Body of pancreas (tissue), 4 donors: ENCODE measurements at regions not wholly inside any gene's neighbourhood (a gene's known extent, or its start where the extent isn't known, plus 50 kb on each side); places are given as distances from the start of the nearest gene placed in this dataset.

ENCODE experiments used
- ATAC-seq: fragments of 150-250 bp; one replicate; pipeline ENCODE4 v1.9.1; 2016
- DNase-seq, 4 donors: peaks; one replicate each; pipeline ENCODE4 v3.0.0-alpha.2; 2019
- H3K27ac ChIP-seq, 4 donors: fragments of 200-600 bp; sonication (generic); 1 replicate in 3 of 4; 2 replicates in 1 of 4; pipeline versions ENCODE4 v1.5.1 to v1.6.1; 2016 to 2019; ENCODE audit warnings: mild to moderate bottlenecking in 1 of 4, mixed read lengths in 1 of 4, moderate library complexity in 1 of 4
- H3K27me3 ChIP-seq, 2 donors: fragments of 200-600 bp; sonication (generic); one replicate each; pipeline ENCODE4 v1.6.0; 2016; ENCODE audit warnings: mild to moderate bottlenecking in 1 of 2
- H3K36me3 ChIP-seq, 2 donors: fragments of 200-600 bp; sonication (generic); replicated peaks in 1 of 2; 2 replicates each; pipeline ENCODE4 v1.5.1; 2016; ENCODE audit warnings: low read depth in 2 of 2; ENCODE audit not compliant: insufficient read depth in 1 of 2
- H3K4me1 ChIP-seq: fragments of 200-600 bp; sonication (generic); one replicate; pipeline ENCODE4 v1.6.0; 2016
- H3K4me3 ChIP-seq, 2 donors: fragments of 200-600 bp; sonication (generic); 1 replicate in 1 of 2; 2 replicates in 1 of 2; pipeline ENCODE4 v1.5.1; 2016 to 2019
- H3K9me3 ChIP-seq, 3 donors: fragments of 200-600 bp; sonication (generic); 1 replicate in 2 of 3; 2 replicates in 1 of 3; pipeline ENCODE4 v1.5.1; 2016
- CTCF ChIP-seq, 7 experiments: fragments of 450-650 bp in 4 of 7; fragments of 200-600 bp in 3 of 7; sonication (generic) in 3 of 7; IDR thresholded peaks; one replicate each; pipeline ENCODE4 v1.5.1; 2016 to 2019; ENCODE audit warnings: antibody characterized with exemption in 7 of 7
- POLR2A ChIP-seq, 3 donors: fragments of 450-650 bp; IDR thresholded peaks; one replicate each; pipeline ENCODE4 v1.6.1; 2016; ENCODE audit warnings: antibody characterized with exemption in 3 of 3, mild to moderate bottlenecking in 2 of 3
- WGBS, 2 donors: methylation state at CpG; one replicate each; pipeline ENCODE4 v1.1.5; 2017; 5-methylcytosine and 5-hydroxymethylcytosine counted together
- intact Hi-C: fragments of 100-400 bp; cut with DNase I; formaldehyde crosslinking; loops from one replicate; pipeline ENCODE4 v1.15.1; 2023

GRCh38 chr22:48507595-48508350 is 1319.9 kb downstream of the BRD1 start:
- intact Hi-C loops, result no loop called here
- no peak for TF ChIP-seq CTCF (IDR thresholded peaks at IDR 0.05)
- no peak for TF ChIP-seq POLR2A (IDR thresholded peaks at IDR 0.05)

GRCh38 chr22:48507171-48507570 is 1320.5 kb downstream of the BRD1 start:
- no peaks in the 10 kb centered on the region for H3K36me3 ChIP-seq
- H3K9me3 ChIP-seq, result no peaks in the 10 kb centered on the region
- ATAC-seq, result no peak
- intact Hi-C loops, result no loop called here
- 33 to 47% methylated on average over 9 of the region's 9 CpGs for WGBS, 2 donors
- H3K27me3 ChIP-seq, result no peaks in the 10 kb centered on the region
- no peak overlapping the region for H3K27ac ChIP-seq
- TF ChIP-seq CTCF (IDR thresholded peaks at IDR 0.05), result no peak
- TF ChIP-seq POLR2A (IDR thresholded peaks at IDR 0.05), result no peak
- DNase-seq, result no peak
- no peaks in the 10 kb centered on the region for H3K4me1 ChIP-seq
- H3K4me3 ChIP-seq, result no peak overlapping the region

More at GRCh38 chr22:48507595-48508350, 1319.9 kb downstream of the BRD1 start:
- no peaks in the 10 kb centered on the region for H3K36me3 ChIP-seq
- H3K27me3 ChIP-seq, result no peaks in the 10 kb centered on the region
- H3K9me3 ChIP-seq, result no peaks in the 10 kb centered on the region
- ATAC-seq, result no peak
- WGBS, 2 donors, result 39 to 57% methylated on average over 10 to 23 of the region's 23 CpGs
- no peak for DNase-seq
- H3K27ac ChIP-seq, result no peak overlapping the region
- H3K4me3 ChIP-seq, result no peak overlapping the region
- H3K4me1 ChIP-seq, result no peaks in the 10 kb centered on the region

- ATAC-seq (no peak), DNase-seq (no peak)
- TF ChIP-seq POLR2A (IDR thresholded peaks at IDR 0.05) (no peak), CTCF (IDR thresholded peaks at IDR 0.05) (no peak)
- intact Hi-C loops, result no loop called here
- 66 to 71% methylated on average over 7 to 17 of the region's 17 CpGs for WGBS, 2 donors
- Histone ChIP-seq H3K9me3 (no peaks in the 10 kb centered on the region), H3K36me3 (no peaks in the 10 kb centered on the region), H3K4me1 (no peaks in the 10 kb centered on the region), H3K27ac (no peak overlapping the region), H3K27me3 (no peaks in the 10 kb centered on the region), H3K4me3 (no peak overlapping the region)
Measured at GRCh38 chr22:48506506-48507145, 1321.0 kb downstream of the BRD1 start.

- no peak overlapping the region for H3K27ac ChIP-seq
- 37 to 43% methylated on average over 6 to 8 of the region's 8 CpGs for WGBS, 2 donors
- intact Hi-C loops, result no loop called here
- TF ChIP-seq POLR2A (IDR thresholded peaks at IDR 0.05) (no peak), CTCF (IDR thresholded peaks at IDR 0.05) (no peak)
- ATAC-seq (no peak), DNase-seq (no peak)
- no peak overlapping the region for H3K4me3 ChIP-seq
- no peaks in the 10 kb centered on the region for H3K9me3 ChIP-seq
- no peaks in the 10 kb centered on the region for H3K27me3 ChIP-seq
- no peaks in the 10 kb centered on the region for H3K4me1 ChIP-seq
- no peaks in the 10 kb centered on the region for H3K36me3 ChIP-seq
Measured at GRCh38 chr22:48505891-48506290, 1321.8 kb downstream of the BRD1 start.
